GM19395 (cell line): ENCODE measurements at regions not wholly inside any gene's neighbourhood (a gene's known extent, or its start where the extent isn't known, plus 50 kb on each side); places are given as distances from the start of the nearest gene placed in this dataset.
"Not testable (repeated sequence)": the region's sequence is repeated elsewhere in the genome, so short reads cannot be mapped to it uniquely, and the experiment has no call there.

Experiments used
- ATAC-seq: cut with Tn5 transposase; IDR thresholded peaks from one replicate; pipeline ENCODE4 v1.9.1; 2021; ENCODE audit warnings: mild to moderate bottlenecking, moderate library complexity; ENCODE audit not compliant: unreplicated experiment

- ATAC-seq = no peak
Observed at GRCh38 chr5:102068870-102069269, 227.2 kb downstream of the SLCO4C1 start.

DNA sequence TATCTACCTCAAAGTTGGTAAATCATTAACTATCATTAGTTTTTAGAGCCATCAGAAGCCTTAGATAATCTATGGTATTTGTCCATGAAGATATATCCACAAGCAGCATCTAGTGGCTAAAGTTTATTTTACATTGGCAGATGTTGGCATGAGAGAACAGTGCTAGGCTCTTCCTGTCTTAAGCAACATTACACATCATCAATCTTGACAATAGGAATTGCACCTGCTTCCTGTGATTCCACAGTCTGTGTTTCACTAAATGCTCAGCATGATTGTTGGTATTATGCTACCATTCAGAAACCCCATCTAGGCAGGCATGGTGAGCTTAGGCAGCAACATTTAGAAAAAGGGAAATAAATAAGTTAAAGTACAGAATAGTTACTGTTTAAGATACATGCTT lies 246.6 kb downstream of the SLCO4C1 start:
- ATAC-seq = no peak

- no peak for ATAC-seq
Observed at GRCh38 chr5:102048940-102049339, 247.1 kb downstream of the SLCO4C1 start.

GRCh38 chr5:102047073-102047472 lies 249.0 kb downstream of the SLCO4C1 start:
- ATAC-seq = not testable (repeated sequence)

DNA sequence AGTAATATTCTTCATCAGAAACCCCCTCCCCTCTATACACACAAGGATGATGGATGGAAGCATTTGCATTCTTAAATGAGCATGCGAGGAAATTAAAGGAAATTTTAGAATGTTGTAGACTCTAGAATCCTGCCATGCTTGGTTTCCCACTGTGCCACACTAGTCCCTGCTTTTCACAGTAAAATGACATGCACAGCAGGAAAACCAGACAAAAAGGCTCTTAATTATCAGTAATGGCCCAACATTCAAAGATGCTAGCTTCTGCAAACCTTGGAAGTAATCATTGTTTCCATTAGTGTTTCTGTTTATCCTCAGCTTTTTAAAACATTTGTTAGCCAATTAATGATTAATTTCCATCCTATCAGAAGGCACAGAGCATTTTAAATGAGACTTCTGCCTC lies 255.8 kb downstream of the SLCO4C1 start:
- no peak for ATAC-seq

GRCh38 chr5:102036927-102037326 lies 259.2 kb downstream of the SLCO4C1 start:
- ATAC-seq = no peak

GRCh38 chr5:102031711-102032110 lies 264.4 kb downstream of the SLCO4C1 start:
- no peak for ATAC-seq

GRCh38 chr5:102018690-102019089 lies 277.4 kb downstream of the SLCO4C1 start:
- ATAC-seq = no peak

DNA sequence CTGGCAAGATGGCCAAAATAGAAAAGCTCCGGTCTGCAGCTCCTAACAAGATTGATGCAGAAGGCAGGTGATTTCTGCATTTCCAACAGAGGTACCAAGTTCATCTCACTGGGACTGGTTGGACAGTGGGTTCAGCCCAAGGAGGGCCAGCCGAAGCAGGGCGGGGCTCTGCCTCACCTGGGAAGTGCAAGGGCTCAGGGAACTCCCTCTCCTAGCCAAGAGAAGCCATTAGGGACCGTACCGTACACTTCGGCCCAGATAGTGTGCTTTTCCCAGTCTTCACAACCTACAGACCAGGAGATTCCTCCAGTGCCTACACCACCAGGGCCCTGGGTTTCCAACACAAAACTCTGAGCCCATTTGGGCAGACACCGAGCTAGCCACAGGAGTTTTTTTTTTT lies 277.8 kb downstream of the SLCO4C1 start:
- no peak for ATAC-seq

DNA sequence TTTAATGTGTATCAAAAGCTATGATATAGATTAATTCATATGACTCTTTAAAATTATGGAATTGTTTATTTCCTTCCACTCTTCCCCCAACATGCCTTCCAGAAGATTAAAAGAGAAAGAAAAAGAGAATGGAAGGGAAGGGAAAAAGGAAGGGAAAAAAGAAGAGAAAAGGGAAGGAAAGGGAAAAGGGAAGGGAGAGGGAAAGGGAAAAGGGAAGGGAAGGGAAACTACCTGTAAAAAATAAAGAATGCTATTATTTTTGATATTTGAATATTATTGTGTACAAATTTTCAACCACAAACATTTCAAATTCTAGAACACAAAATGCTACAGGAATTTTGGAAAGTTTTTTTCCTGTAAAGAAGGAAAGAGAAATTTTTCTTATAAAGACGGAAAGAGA lies 281.7 kb downstream of the SLCO4C1 start:
- ATAC-seq = no peak

DNA sequence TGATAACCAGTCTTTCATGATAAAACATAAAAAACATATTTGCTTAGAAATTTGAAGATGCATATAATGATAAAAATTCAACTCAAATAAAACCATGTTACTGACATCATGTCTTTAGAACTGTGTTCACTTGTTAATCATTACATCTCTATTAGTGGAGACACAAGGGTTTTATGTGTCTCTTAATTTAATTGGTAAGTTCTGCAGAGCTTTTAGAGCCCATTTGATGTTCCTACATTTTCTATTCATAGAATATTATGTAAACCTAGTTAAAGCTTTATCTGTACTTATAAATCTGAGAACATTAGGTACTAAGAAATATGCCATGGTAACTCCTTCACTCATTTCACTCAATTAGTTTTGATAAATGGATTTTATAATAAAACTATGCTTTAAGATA lies 285.4 kb downstream of the SLCO4C1 start:
- ATAC-seq = no peak

DNA sequence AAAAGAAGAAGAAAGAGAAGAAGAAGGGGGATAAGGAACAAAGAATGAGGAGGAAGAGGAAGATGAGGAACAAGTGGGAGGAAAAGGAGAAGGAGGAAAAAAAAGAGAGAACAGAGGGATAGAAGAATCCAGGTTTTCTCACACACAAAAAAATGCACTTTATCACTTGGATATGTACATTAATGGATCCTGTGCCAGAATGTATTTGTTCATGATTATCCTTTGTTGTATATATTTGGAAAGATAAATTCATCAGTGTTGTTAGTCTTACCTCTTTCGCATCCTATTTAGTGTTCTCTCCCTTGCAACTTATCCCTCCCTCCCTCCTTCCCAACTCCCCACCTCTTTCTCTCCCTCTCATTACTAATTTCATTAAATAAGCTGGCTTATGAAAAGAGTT lies 298.8 kb downstream of the SLCO4C1 start:
- ATAC-seq = no peak

DNA sequence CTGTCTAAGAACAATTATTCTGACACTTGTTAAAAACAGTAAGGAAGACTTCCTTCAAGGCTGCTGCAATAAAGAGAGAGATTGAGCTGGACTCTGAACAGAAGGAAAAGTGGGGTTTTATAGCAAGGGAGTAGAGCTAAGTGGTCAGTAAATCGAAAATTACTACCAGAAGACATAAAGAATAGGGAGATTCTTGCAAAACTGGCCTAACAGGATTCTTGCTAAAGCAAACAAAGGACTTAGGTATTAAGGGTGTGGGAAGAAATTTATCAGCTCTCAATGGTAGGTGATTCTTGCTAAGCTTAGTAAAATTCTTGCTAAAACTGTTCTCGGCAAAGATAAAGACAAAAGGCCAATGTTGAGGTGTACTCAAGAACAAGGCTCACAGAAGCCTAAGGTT lies 300.5 kb downstream of the SLCO4C1 start:
- ATAC-seq = no peak

DNA sequence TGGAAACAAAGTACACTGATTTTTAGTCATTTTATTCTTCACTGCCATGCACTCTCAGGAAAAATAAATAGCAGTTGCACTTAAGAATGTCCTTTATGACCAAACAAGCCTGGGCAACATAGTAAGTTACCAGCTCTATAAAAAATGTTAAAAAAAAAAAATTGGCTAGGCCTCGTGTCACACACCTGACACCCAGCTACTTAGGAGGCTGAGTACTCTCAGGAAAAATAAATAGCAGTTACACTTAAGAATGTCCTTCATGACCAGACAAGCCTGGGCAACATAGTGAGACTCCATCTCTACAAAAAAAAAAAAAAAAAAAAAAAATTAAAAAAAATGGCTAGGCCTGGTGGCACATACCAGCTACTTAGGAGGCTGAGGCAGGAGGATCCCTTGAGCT lies 304.6 kb downstream of the SLCO4C1 start:
- no peak for ATAC-seq

DNA sequence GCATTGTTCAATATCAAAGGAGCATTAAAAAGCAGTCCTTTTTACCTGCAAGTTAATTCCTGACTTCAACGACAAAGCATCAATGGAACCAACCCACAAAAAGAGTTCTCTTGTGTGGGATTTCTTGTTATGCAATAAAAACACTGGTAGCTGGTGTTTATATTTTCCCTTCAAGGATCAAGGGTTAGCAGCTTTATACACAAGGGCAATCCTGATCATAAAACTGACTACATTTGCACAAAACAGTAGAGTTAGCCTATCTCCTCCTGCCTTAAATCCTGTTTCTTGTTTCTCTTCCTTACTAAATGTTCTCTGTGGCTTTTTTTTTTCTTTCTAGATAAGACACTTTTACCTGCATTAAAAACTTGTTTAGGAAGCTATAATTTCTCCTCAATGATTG lies 306.4 kb downstream of the SLCO4C1 start:
- ATAC-seq = no peak

GRCh38 chr5:101977729-101978345 lies 318.2 kb downstream of the SLCO4C1 start:
- peak; percentile 95 for ATAC-seq

GRCh38 chr5:101976933-101977332 lies 319.2 kb downstream of the SLCO4C1 start:
- no peak for ATAC-seq

DNA sequence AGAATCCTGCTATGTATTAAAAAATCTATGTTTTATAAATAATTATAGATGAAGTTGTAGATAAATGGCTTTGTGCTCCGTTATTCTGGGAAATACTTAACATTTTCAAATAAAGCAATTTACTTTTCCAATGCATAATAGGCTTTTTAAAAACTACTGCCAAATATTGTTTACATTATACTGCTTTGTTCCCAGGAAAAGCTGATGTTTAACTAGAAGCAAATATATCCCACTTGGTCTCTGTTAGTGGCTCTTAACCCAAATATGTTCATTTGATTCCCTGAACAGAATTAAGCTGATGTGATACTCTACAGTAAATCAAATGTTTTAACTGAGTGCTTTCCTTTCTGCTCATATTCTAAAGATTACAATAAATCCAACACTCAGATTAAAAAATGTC lies 326.3 kb downstream of the SLCO4C1 start:
- no peak for ATAC-seq

DNA sequence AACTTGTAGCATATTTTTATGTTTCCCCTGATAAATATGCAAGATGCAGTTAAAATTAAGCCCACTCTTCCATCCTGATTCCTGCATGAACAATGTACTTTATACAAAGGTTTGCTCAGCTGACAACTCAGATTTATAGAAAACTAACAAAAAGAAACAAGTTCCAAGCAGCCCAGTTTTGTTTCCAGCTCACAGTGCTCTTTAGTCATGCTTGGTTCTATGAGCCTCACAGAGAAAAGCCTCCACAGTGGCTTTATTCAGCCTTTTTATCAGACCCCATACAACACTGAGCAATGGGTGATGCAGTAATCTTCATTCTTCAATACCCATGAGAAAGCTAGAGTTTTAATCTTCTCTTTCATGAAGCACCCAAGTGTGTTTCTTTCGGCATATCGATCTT lies 329.6 kb downstream of the SLCO4C1 start:
- no peak for ATAC-seq

DNA sequence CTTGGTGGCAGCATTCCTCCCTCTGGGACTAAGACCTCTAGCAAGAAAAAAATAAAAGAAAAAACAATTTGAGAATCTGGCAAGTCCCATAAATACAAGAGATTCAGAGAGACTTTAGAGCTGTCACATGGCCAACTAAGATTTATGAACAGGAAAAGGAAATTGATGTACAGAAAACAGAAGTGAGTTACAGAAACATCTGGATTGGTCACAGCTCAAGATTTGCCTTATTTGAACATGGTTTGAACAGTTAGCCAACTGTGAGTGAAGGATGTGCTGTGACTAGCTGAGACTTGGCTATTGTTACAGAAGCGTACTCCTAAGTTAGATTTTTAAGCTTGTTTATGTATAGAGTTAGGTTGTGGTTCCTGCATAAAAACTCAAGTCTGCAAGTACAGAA lies 340.2 kb downstream of the SLCO4C1 start:
- no peak for ATAC-seq

DNA sequence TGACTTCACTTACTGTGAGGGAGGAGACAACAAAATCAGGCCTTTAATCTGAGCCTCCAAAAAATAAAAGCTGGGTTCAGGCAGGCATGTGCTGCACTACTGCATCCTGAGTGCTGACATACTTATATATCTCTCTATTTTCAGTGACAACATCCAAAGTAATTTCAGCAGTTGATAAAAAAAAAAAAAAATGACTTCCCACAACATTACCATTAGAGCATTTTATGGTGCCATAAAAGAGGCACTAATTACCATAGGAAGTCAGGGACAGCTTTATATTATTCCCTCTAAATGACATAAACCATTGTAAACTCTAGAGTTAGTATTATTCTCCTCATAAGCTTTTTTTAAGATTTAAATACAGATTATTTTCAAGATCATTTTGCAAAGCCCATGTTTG lies 346.1 kb downstream of the SLCO4C1 start:
- ATAC-seq = no peak

DNA sequence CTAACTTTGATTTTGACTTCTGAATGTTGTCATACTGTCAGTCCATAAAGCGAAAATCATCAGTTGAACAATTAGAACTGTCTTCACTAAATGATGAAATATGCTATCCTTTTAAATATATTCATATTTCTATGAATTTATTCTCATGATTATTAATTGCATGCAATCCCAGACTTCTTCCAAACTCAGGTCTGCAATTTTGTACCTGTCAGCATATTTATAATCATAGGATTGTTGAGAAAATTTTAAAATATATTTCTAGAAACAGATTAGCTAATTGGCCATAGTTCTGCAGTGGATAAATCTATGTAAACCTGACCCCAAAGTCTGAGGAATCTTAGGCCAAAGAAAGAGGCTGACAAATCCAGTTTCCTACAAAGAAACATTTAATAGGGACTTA lies 347.5 kb downstream of the SLCO4C1 start:
- ATAC-seq = no peak

- ATAC-seq = no peak
Observed at GRCh38 chr5:101943784-101944183, 352.3 kb downstream of the SLCO4C1 start.
